Endothelial cell of umbilical vein (primary cell): ENCODE measurements at regions not wholly inside any gene's neighbourhood (a gene's known extent, or its start where the extent isn't known, plus 50 kb on each side); places are given as distances from the start of the nearest gene placed in this dataset.
"Not testable (repeated sequence)": the region's sequence is repeated elsewhere in the genome, so short reads cannot be mapped to it uniquely, and the experiment has no call there.

Experiments
- BruUV-seq: library from RNA; stranded (reverse); fragments of 400-500 nt; replicated peaks from 2 replicates; lab custom pipeline; 2021; lab: Mats Ljungman, UMichigan
- CTCF ChIA-PET: fragments of 300-600, 350-600 bp; sonication (Branson Sonifier 250); formaldehyde crosslinking; loops from one replicate; lab custom pipeline; 2021; ENCODE audit warnings: antibody characterized with exemption, inconsistent platforms; lab: Charles Lee
- POLR2A ChIA-PET: fragments of 300-600, 350-600 bp; sonication (Branson Sonifier 250); formaldehyde crosslinking; loops from one replicate; lab custom pipeline; 2021; ENCODE audit warnings: antibody characterized with exemption, inconsistent platforms; lab: Charles Lee
- DNase-seq: peaks from one replicate; pipeline ENCODE4 v3.0.0-alpha.2; 2011; ENCODE audit warnings: low read depth, low spot score
- FAIRE-seq: peaks from 2 replicates; lab custom pipeline; 2011; peaks lifted over from hg19 to GRCh38; lab: Jason Lieb, UNC
- H2AFZ ChIP-seq: 2 replicates; pipeline ENCODE4 v1.6.0; 2012; ENCODE audit warnings: low read depth, low read length, control low read depth, inconsistent platforms
- H3K27ac ChIP-seq: 2 replicates; pipeline ENCODE4 v1.5.1; 2011; ENCODE audit warnings: low read depth, mild to moderate bottlenecking, control low read depth, low read length, moderate library complexity; ENCODE audit not compliant: insufficient read depth
- H3K27me3 ChIP-seq, 2 experiments: 2 replicates each; pipeline versions ENCODE4 v1.6.0 to v1.6.1; 2011; ENCODE audit warnings: low read length in 2 of 2, mixed read lengths in 1 of 2; ENCODE audit not compliant: control insufficient read depth in 2 of 2, insufficient read depth in 2 of 2
- H3K36me3 ChIP-seq, 2 experiments: 2 replicates in 1 of 2; 3 replicates in 1 of 2; pipeline ENCODE4 v1.5.1; 2011; ENCODE audit warnings: low read length in 2 of 2, mild to moderate bottlenecking in 1 of 2, moderate library complexity in 1 of 2; ENCODE audit not compliant: control insufficient read depth in 2 of 2, insufficient read depth in 2 of 2; ENCODE audit errors: extremely low read depth in 1 of 2
- H3K4me1 ChIP-seq: 3 replicates; pipeline ENCODE4 v1.5.1; 2011; ENCODE audit warnings: mild to moderate bottlenecking, low read length; ENCODE audit not compliant: control insufficient read depth, insufficient read depth; ENCODE audit errors: extremely low read depth
- H3K4me2 ChIP-seq: 2 replicates; pipeline ENCODE4 v1.6.1; 2011; ENCODE audit warnings: low read length, control low read depth, mixed read lengths; ENCODE audit not compliant: insufficient read depth
- H3K4me3 ChIP-seq, 3 experiments: fragments of 200-600 bp in 1 of 3; sonication (generic), shearing (Covaris generic) in 1 of 3; replicated peaks in 1 of 3; 2 replicates each; pipeline ENCODE4 v1.5.1; 2011 to 2016; ENCODE audit warnings: control low read depth in 3 of 3, low read length in 3 of 3, mild to moderate bottlenecking in 2 of 3, inconsistent platforms in 1 of 3, low read depth in 1 of 3, moderate library complexity in 1 of 3; ENCODE audit not compliant: insufficient read depth in 1 of 3
- H3K79me2 ChIP-seq: 2 replicates; pipeline ENCODE4 v1.6.0; 2012; ENCODE audit warnings: low read length, inconsistent platforms; ENCODE audit not compliant: control insufficient read depth, insufficient read depth
- H3K9ac ChIP-seq: replicated peaks from 2 replicates; pipeline ENCODE3; 2011; ENCODE audit warnings: low read length, control low read depth; ENCODE audit not compliant: insufficient read depth; ENCODE audit errors: extremely low read depth
- H3K9me1 ChIP-seq: replicated peaks from 3 replicates; pipeline ENCODE4 v1.6.0; 2011; ENCODE audit warnings: mild to moderate bottlenecking, low read length; ENCODE audit not compliant: control insufficient read depth, insufficient read depth; ENCODE audit errors: extremely low read depth
- H3K9me3 ChIP-seq: replicated peaks from 2 replicates; pipeline ENCODE4 v1.5.1; 2012; ENCODE audit warnings: low read length, inconsistent platforms; ENCODE audit not compliant: control insufficient read depth, insufficient read depth
- H4K20me1 ChIP-seq: replicated peaks from 2 replicates; pipeline ENCODE3; 2011; ENCODE audit warnings: mild to moderate bottlenecking, low read length; ENCODE audit not compliant: control insufficient read depth, insufficient read depth; ENCODE audit errors: extremely low read depth
- EZH2 ChIP-seq: IDR thresholded peaks from 2 replicates; pipeline ENCODE4 v1.6.1; 2012; ENCODE audit warnings: borderline replicate concordance, low read depth, mild to moderate bottlenecking, moderate library complexity, low read length, inconsistent platforms; ENCODE audit not compliant: severe bottlenecking
- GATA2 ChIP-seq: IDR thresholded peaks from 2 replicates; pipeline ENCODE4 v1.7.0; 2011; ENCODE audit warnings: low read depth, mild to moderate bottlenecking, moderate library complexity, mixed read lengths, low read length; ENCODE audit not compliant: insufficient read length, insufficient read depth
- MYC ChIP-seq: IDR thresholded peaks from one replicate; pipeline ENCODE4 v1.6.1; 2011; ENCODE audit warnings: mild to moderate bottlenecking, low read depth, low read length
- dilution Hi-C: fragments of 300-500 bp; cut with MboI; formaldehyde crosslinking; loops from one replicate; pipeline ENCODE4 v1.15.0; 2019; ENCODE audit warnings: low sequenced_read_pairs; ENCODE audit not compliant: extremely low pct_ligation_motif_present
- intact Hi-C: fragments of 100-400 bp; cut with micrococcal nuclease; formaldehyde crosslinking; loops from one replicate; pipeline ENCODE4 v1.10.0; 2022
- TF ChIP-seq, protein P1 (sequence below), 2 donors: IDR thresholded peaks; 1 replicate in 1 of 2; 2 replicates in 1 of 2; pipeline ENCODE4 v1.5.1; 2011; ENCODE audit warnings: low read length in 2 of 2, mild to moderate bottlenecking in 2 of 2, moderate library complexity in 2 of 2, control low read depth in 1 of 2, inconsistent platforms in 1 of 2, low read depth in 1 of 2; ENCODE audit not compliant: insufficient read depth in 1 of 2; ENCODE audit errors: extremely low read depth in 1 of 2
- TF ChIP-seq, protein P2 (sequence below): IDR thresholded peaks from 2 replicates; pipeline ENCODE4 v1.6.1; 2011; ENCODE audit not compliant: insufficient read depth, insufficient read length

DNA sequence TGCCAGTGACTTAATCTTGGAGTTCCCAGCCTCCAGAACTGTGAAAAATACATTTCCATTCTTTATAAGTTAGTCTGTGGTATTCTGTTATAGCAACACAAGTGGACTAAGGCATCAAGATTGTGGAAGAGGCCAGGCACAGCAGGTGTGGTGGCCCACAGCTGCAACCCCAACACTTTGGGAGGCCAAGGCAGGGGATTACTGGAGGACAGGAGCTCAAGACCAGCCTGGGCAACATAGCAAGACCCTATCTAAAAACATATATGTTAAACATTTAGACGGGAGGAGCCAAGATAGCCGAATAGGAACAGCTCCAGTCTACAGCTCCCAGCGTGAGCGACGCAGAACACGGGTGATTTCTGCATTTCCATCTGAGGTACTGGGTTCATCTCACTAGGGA is 310.4 kb downstream of the FOXO1 start:
- Histone ChIP-seq H3K4me2 (no peak overlapping the region), H2AFZ (no peak overlapping the region), H3K9me3 (no peaks in the 10 kb centered on the region), H3K79me2 (no peaks in the 10 kb centered on the region), H3K36me3 (no peaks in the 10 kb centered on the region), H3K4me3 (no peak overlapping the region), H4K20me1 (no peaks in the 10 kb centered on the region), H3K9me1 (no peaks in the 10 kb centered on the region), H3K4me1 (no peaks in the 10 kb centered on the region), H3K27me3 (no peaks in the 10 kb centered on the region), H3K27ac (no peak overlapping the region), H3K9ac (no peak overlapping the region)
- TF ChIP-seq GATA2 (no peak), EZH2 (no peak), MYC (no peak)
- TF ChIP-seq, protein P1, sequence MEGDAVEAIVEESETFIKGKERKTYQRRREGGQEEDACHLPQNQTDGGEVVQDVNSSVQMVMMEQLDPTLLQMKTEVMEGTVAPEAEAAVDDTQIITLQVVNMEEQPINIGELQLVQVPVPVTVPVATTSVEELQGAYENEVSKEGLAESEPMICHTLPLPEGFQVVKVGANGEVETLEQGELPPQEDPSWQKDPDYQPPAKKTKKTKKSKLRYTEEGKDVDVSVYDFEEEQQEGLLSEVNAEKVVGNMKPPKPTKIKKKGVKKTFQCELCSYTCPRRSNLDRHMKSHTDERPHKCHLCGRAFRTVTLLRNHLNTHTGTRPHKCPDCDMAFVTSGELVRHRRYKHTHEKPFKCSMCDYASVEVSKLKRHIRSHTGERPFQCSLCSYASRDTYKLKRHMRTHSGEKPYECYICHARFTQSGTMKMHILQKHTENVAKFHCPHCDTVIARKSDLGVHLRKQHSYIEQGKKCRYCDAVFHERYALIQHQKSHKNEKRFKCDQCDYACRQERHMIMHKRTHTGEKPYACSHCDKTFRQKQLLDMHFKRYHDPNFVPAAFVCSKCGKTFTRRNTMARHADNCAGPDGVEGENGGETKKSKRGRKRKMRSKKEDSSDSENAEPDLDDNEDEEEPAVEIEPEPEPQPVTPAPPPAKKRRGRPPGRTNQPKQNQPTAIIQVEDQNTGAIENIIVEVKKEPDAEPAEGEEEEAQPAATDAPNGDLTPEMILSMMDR (IDR thresholded peaks at IDR 0.05; ENCODE audit: extremely low read depth in 1 of 2, insufficient read depth in 1 of 2, low read depth in 1 of 2, low read length in 2 of 2), result no peak
- TF ChIP-seq, protein P2, sequence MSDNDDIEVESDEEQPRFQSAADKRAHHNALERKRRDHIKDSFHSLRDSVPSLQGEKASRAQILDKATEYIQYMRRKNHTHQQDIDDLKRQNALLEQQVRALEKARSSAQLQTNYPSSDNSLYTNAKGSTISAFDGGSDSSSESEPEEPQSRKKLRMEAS, result no peak
- DNase-seq (no peak), FAIRE-seq (no peak)
- ChIA-PET POLR2A (interaction anchor here (0.7 kb wide), 1 partner anchor 216 kb away, joined by 3 read pairs; no protein-coding TSS in a partner anchor), CTCF (no interaction called here)
- intact Hi-C loops, result no loop called here
- BruUV-seq, result no TSS peak
- dilution Hi-C loops, result no loop called here

- dilution Hi-C loops, CTCF ChIA-PET, H3K4me1 ChIP-seq, H3K9me1 ChIP-seq, H2AFZ ChIP-seq, H4K20me1 ChIP-seq, FAIRE-seq, H3K27ac ChIP-seq, H3K36me3 ChIP-seq, H3K79me2 ChIP-seq, DNase-seq, H3K4me3 ChIP-seq, H3K9me3 ChIP-seq, BruUV-seq, H3K27me3 ChIP-seq, intact Hi-C loops, H3K4me2 ChIP-seq, H3K9ac ChIP-seq: not testable (repeated sequence)
- POLR2A ChIA-PET, result interaction anchor here (0.7 kb wide), 1 partner anchor 217 kb away, joined by 3 read pairs; no protein-coding TSS in a partner anchor
These were observed 310.0 kb downstream of the FOXO1 start for GRCh38 chr13:40356458-40356857.
